WTC11 (cell line): ENCODE measurements at regions not wholly inside any gene's neighbourhood (a gene's known extent, or its start where the extent isn't known, plus 50 kb on each side); places are given as distances from the start of the nearest gene placed in this dataset.

Source experiments
- ATAC-seq: fragments of 200-7000 bp; cut with Tn5 transposase; 2 replicates; pipeline ENCODE4 v1.10.0; 2021; ENCODE audit warnings: mild to moderate bottlenecking, moderate library complexity
- CTCF ChIA-PET: fragments of 300-600 bp; sonication (Branson Sonifier 250); formaldehyde crosslinking; loops from one replicate; lab custom pipeline; 2021; ENCODE audit warnings: antibody characterized with exemption; lab: Charles Lee
- POLR2A ChIA-PET: fragments of 350-600 bp; sonication (Branson Sonifier 250); formaldehyde crosslinking; loops from one replicate; lab custom pipeline; 2021; ENCODE audit warnings: antibody characterized with exemption; lab: Charles Lee
- DNase-seq: peaks from one replicate; pipeline ENCODE4 v3.0.0; 2021; ENCODE audit warnings: low spot score
- H3K27ac Mint-ChIP-seq: 2 replicates; pipeline ENCODE4 v1.8.0; 2021; ENCODE audit warnings: mixed read lengths
- H3K27me3 Mint-ChIP-seq: 2 replicates; pipeline ENCODE4 v1.8.0; 2021; ENCODE audit warnings: low read depth, mild to moderate bottlenecking, moderate library complexity, mixed read lengths
- H3K36me3 Mint-ChIP-seq: 2 replicates; pipeline ENCODE4 v1.8.0; 2021; ENCODE audit warnings: mixed read lengths
- H3K4me1 Mint-ChIP-seq: 2 replicates; pipeline ENCODE4 v1.8.0; 2022; ENCODE audit warnings: mixed read lengths
- H3K4me3 Mint-ChIP-seq: 2 replicates; pipeline ENCODE4 v1.8.0; 2021; ENCODE audit warnings: mild to moderate bottlenecking, moderate library complexity, mixed read lengths
- H3K9me3 Mint-ChIP-seq: 2 replicates; pipeline ENCODE4 v1.8.0; 2021; ENCODE audit warnings: mixed read lengths
- ETV6 ChIP-seq: sonication (generic); formaldehyde crosslinking; IDR thresholded peaks from 2 replicates; pipeline ENCODE4 v1.8.1; 2022; ENCODE audit warnings: mild to moderate bottlenecking, missing genetic modification reagents
- HMGA2 ChIP-seq: fragments of 250-450 bp; sonication (Bioruptor Pico); IDR thresholded peaks from 2 replicates; pipeline ENCODE4 v1.4.0; 2021; ENCODE audit warnings: mild to moderate bottlenecking, moderate library complexity
- IRF2 ChIP-seq: sonication (generic); formaldehyde crosslinking; IDR thresholded peaks from 2 replicates; pipeline ENCODE4 v1.8.0; 2022; ENCODE audit warnings: low read depth, missing genetic modification reagents, borderline replicate concordance
- NR1H2 ChIP-seq: sonication (generic); formaldehyde crosslinking; IDR thresholded peaks from 2 replicates; pipeline ENCODE4 v1.9.0; 2021; ENCODE audit warnings: mild to moderate bottlenecking, moderate library complexity, missing genetic modification reagents
- NR3C1 ChIP-seq: sonication (generic); formaldehyde crosslinking; conservative IDR thresholded peaks from 2 replicates; pipeline ENCODE4 v1.8.1; 2023; ENCODE audit warnings: low read depth, mild to moderate bottlenecking, missing genetic modification reagents
- RELA ChIP-seq: sonication (generic); formaldehyde crosslinking; IDR thresholded peaks from 2 replicates; pipeline ENCODE4 v1.8.1; 2022; ENCODE audit warnings: missing genetic modification reagents, mild to moderate bottlenecking, borderline replicate concordance
- SMAD4 ChIP-seq: sonication (generic); formaldehyde crosslinking; IDR thresholded peaks from 2 replicates; pipeline ENCODE4 v1.8.0; 2022; ENCODE audit warnings: mild to moderate bottlenecking, missing genetic modification reagents
- TF ChIP-seq, protein P1 (sequence below): sonication (generic); formaldehyde crosslinking; IDR thresholded peaks from 2 replicates; pipeline ENCODE4 v1.8.0; 2023; ENCODE audit warnings: missing genetic modification reagents
- TF ChIP-seq, protein P2 (sequence below): sonication (generic); formaldehyde crosslinking; IDR thresholded peaks from 2 replicates; pipeline ENCODE4 v1.8.0; 2023; ENCODE audit warnings: missing genetic modification reagents, mild to moderate bottlenecking, borderline replicate concordance
- TF ChIP-seq, protein P3 (sequence below): sonication (generic); formaldehyde crosslinking; IDR thresholded peaks from 2 replicates; pipeline ENCODE4 v1.8.1; 2022; ENCODE audit warnings: missing genetic modification reagents, borderline replicate concordance
- TF ChIP-seq, protein P4 (sequence below): sonication (generic); formaldehyde crosslinking; IDR thresholded peaks from 2 replicates; pipeline ENCODE4 v1.8.1; 2022; ENCODE audit warnings: low read depth, missing genetic modification reagents, borderline replicate concordance

DNA sequence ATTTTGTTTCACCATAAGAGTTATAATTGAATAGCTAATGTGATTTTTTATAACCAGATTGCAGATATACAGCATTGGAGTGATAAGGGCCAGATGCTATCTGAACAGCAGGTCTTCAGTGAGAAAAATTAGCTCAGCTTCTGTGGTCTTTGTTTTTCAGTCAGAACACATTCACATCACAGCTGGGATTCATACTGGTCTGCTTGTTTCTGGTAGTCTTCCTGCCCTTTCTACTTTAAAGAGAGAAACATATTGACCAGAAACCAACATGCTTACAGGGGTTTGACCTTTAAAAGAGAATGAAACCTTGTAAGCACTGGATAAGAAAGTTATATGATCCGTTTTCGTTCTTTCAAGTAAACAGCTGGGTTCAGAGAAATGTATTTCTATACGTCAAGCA lies 213.7 kb upstream of the TMPRSS15 start (continued):
- TF ChIP-seq NR3C1: no peak
- no peak for TF ChIP-seq HMGA2 (CRISPR knock-in tag)
- TF ChIP-seq, protein P1, sequence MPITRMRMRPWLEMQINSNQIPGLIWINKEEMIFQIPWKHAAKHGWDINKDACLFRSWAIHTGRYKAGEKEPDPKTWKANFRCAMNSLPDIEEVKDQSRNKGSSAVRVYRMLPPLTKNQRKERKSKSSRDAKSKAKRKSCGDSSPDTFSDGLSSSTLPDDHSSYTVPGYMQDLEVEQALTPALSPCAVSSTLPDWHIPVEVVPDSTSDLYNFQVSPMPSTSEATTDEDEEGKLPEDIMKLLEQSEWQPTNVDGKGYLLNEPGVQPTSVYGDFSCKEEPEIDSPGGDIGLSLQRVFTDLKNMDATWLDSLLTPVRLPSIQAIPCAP: no peak
- no peak for TF ChIP-seq NR1H2

DNA sequence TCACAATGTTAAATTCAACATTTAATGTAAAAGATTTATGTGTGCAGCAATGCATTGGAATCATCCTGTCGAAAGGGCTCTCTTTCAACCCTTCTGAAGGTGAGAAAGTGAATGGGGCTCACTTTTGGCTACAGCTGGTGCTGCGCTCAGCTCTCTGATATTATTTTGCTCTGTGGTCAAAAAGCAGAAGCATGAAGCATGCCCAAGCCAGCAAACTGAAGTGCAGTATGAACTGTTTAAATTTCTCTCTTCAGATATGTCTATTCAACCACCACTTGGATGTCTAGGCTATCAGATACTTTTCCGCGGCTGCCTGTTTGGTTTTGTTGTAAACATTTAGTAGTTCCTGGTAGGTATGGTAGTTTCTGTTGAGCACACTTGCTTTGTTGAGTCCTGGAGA lies 216.9 kb upstream of the TMPRSS15 start:
- Mint-ChIP-seq H3K9me3 (no peaks in the 10 kb centered on the region), H3K27ac (no peak overlapping the region), H3K36me3 (no peaks in the 10 kb centered on the region), H3K27me3 (no peaks in the 10 kb centered on the region), H3K4me1 (peaks cover 4% of the 10 kb centered on the region; the same call in 1 of the 2 replicates), H3K4me3 (no peak overlapping the region)
- TF ChIP-seq NR3C1: no peak
- TF ChIP-seq, protein P2, sequence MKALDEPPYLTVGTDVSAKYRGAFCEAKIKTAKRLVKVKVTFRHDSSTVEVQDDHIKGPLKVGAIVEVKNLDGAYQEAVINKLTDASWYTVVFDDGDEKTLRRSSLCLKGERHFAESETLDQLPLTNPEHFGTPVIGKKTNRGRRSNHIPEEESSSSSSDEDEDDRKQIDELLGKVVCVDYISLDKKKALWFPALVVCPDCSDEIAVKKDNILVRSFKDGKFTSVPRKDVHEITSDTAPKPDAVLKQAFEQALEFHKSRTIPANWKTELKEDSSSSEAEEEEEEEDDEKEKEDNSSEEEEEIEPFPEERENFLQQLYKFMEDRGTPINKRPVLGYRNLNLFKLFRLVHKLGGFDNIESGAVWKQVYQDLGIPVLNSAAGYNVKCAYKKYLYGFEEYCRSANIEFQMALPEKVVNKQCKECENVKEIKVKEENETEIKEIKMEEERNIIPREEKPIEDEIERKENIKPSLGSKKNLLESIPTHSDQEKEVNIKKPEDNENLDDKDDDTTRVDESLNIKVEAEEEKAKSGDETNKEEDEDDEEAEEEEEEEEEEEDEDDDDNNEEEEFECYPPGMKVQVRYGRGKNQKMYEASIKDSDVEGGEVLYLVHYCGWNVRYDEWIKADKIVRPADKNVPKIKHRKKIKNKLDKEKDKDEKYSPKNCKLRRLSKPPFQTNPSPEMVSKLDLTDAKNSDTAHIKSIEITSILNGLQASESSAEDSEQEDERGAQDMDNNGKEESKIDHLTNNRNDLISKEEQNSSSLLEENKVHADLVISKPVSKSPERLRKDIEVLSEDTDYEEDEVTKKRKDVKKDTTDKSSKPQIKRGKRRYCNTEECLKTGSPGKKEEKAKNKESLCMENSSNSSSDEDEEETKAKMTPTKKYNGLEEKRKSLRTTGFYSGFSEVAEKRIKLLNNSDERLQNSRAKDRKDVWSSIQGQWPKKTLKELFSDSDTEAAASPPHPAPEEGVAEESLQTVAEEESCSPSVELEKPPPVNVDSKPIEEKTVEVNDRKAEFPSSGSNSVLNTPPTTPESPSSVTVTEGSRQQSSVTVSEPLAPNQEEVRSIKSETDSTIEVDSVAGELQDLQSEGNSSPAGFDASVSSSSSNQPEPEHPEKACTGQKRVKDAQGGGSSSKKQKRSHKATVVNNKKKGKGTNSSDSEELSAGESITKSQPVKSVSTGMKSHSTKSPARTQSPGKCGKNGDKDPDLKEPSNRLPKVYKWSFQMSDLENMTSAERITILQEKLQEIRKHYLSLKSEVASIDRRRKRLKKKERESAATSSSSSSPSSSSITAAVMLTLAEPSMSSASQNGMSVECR: no peak
- ChIA-PET CTCF (no interaction called here), POLR2A (no interaction called here)
- no peak for ATAC-seq
- DNase-seq: no peak

DNA sequence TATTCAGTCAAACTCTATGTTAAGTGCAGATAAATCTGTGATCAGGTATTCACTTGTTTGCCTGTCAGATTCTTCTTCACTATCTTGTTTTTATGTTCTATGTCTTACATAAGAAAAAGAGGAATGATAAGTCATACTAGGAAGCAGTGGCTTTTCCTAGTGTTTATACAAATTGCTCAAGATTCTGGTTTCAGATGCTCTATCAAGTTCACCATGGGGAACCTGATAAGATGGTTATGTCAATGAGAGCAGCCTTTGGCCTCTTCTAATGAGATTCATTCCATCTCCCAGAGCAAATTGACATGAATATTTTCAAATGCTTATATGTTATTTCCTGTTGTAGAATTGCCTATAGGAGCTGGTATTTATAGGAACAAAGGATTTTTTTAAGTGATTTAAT lies 218.8 kb upstream of the TMPRSS15 start:
- Mint-ChIP-seq H3K27ac (no peak overlapping the region), H3K4me3 (no peak overlapping the region), H3K4me1 (no peaks in the 10 kb centered on the region), H3K27me3 (no peaks in the 10 kb centered on the region), H3K9me3 (no peaks in the 10 kb centered on the region), H3K36me3 (no peaks in the 10 kb centered on the region)
- DNase-seq: no peak
- no peak for ATAC-seq
- no peak for TF ChIP-seq RELA (CRISPR knock-in tag)
- TF ChIP-seq, protein P3, sequence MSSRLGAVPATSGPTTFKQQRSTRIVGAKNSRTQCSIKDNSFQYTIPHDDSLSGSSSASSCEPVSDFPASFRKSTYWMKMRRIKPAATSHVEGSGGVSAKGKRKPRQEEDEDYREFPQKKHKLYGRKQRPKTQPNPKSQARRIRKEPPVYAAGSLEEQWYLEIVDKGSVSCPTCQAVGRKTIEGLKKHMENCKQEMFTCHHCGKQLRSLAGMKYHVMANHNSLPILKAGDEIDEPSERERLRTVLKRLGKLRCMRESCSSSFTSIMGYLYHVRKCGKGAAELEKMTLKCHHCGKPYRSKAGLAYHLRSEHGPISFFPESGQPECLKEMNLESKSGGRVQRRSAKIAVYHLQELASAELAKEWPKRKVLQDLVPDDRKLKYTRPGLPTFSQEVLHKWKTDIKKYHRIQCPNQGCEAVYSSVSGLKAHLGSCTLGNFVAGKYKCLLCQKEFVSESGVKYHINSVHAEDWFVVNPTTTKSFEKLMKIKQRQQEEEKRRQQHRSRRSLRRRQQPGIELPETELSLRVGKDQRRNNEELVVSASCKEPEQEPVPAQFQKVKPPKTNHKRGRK (CRISPR knock-in tag): no peak
- no peak for TF ChIP-seq NR3C1
- no peak for TF ChIP-seq ETV6 (CRISPR knock-in tag)
- TF ChIP-seq SMAD4: no peak
- no peak for TF ChIP-seq IRF2 (CRISPR knock-in tag)
- TF ChIP-seq, protein P2: no peak
- TF ChIP-seq, protein P4, sequence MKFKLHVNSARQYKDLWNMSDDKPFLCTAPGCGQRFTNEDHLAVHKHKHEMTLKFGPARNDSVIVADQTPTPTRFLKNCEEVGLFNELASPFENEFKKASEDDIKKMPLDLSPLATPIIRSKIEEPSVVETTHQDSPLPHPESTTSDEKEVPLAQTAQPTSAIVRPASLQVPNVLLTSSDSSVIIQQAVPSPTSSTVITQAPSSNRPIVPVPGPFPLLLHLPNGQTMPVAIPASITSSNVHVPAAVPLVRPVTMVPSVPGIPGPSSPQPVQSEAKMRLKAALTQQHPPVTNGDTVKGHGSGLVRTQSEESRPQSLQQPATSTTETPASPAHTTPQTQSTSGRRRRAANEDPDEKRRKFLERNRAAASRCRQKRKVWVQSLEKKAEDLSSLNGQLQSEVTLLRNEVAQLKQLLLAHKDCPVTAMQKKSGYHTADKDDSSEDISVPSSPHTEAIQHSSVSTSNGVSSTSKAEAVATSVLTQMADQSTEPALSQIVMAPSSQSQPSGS: no peak
- POLR2A ChIA-PET: no interaction called here
- CTCF ChIA-PET: no interaction called here
